ENCODE measurements at regions not wholly inside any gene's neighbourhood (a gene's known extent, or its start where the extent isn't known, plus 50 kb on each side); places are given as distances from the start of the nearest gene placed in this dataset.
A peak's percentile ranks its signal among the peaks of the same experiment; 100 is the strongest.

DNA sequence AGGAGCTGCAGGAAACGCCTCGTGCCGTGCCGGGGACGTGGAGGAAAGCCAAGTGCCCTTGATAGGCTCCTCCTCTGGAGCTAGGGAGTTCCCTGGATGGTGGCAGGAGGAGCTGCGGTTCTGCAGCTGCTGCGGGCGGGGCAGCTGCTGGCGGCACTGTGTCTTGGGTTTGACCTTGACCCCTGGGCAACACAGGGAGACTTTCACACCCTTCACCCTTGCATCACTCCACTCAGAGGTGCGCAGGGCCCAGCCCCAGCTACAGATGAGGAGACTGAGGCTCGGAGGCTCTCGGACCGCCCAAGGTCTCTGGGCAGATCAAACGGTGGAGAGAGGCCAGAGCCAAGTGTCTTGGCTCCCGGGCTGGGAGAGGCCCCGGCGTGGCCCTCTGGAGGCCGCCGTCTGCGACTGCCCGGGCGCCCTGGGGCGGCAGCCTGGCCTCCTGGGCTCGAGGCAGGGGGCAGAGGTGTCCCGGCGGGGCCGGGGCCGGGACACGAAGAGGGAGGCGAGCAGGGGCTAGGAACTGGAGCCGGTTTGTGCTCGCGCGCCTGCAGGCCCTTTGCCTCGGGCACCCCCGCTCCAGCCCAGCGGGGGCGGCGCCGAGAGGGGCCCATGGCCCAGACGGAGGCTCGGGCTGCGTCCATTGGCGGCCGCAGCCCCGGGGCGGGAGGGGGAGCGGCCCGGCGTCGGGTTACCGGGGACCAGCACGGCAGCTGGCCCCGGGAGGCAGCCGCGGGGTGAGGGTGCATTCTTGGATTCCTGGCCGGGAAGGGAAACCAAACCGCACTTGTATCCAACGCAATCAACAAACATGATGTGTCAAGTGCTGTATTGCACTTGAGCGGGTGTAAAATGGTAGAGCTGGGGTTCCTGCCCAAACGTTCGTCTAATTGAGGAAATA is 129.6 kb upstream of the SLC1A4 start (continued):
- TF ChIP-seq, protein P1, sequence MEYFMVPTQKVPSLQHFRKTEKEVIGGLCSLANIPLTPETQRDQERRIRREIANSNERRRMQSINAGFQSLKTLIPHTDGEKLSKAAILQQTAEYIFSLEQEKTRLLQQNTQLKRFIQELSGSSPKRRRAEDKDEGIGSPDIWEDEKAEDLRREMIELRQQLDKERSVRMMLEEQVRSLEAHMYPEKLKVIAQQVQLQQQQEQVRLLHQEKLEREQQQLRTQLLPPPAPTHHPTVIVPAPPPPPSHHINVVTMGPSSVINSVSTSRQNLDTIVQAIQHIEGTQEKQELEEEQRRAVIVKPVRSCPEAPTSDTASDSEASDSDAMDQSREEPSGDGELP (IDR thresholded peaks at IDR 0.05; ENCODE audit: borderline replicate concordance, low read depth), result no peak
- no peak for TF ChIP-seq DPF2 (CRISPR knock-in tag; IDR thresholded peaks at IDR 0.05; ENCODE audit: borderline replicate concordance, low read depth)
- no peak for TF ChIP-seq ZFP37 (CRISPR knock-in tag; IDR thresholded peaks at IDR 0.05; ENCODE audit: borderline replicate concordance)
- TF ChIP-seq NR2F1 (CRISPR knock-in tag; IDR thresholded peaks at IDR 0.05), result peak; percentile 71 to 83
- no peak for TF ChIP-seq PAX8 (CRISPR knock-in tag; IDR thresholded peaks at IDR 0.05; ENCODE audit: borderline replicate concordance)
- no peak for TF ChIP-seq ZNF576 (CRISPR knock-in tag; IDR thresholded peaks at IDR 0.05)
- TF ChIP-seq ZNF713 (CRISPR knock-in tag; IDR thresholded peaks at IDR 0.05), result no peak; the same call in 1 of the 2 replicates
- no peak for TF ChIP-seq ZBTB42 (CRISPR knock-in tag; IDR thresholded peaks at IDR 0.05)
- TF ChIP-seq PHF20 (CRISPR knock-in tag; IDR thresholded peaks at IDR 0.05), result no peak
- no peak for TF ChIP-seq ZNF253 (CRISPR knock-in tag; IDR thresholded peaks at IDR 0.05; ENCODE audit: borderline replicate concordance)
- TF ChIP-seq ELF1 (CRISPR knock-in tag; IDR thresholded peaks at IDR 0.05), result no peak
- TF ChIP-seq, protein P2, sequence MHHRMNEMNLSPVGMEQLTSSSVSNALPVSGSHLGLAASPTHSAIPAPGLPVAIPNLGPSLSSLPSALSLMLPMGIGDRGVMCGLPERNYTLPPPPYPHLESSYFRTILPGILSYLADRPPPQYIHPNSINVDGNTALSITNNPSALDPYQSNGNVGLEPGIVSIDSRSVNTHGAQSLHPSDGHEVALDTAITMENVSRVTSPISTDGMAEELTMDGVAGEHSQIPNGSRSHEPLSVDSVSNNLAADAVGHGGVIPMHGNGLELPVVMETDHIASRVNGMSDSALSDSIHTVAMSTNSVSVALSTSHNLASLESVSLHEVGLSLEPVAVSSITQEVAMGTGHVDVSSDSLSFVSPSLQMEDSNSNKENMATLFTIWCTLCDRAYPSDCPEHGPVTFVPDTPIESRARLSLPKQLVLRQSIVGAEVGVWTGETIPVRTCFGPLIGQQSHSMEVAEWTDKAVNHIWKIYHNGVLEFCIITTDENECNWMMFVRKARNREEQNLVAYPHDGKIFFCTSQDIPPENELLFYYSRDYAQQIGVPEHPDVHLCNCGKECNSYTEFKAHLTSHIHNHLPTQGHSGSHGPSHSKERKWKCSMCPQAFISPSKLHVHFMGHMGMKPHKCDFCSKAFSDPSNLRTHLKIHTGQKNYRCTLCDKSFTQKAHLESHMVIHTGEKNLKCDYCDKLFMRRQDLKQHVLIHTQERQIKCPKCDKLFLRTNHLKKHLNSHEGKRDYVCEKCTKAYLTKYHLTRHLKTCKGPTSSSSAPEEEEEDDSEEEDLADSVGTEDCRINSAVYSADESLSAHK (CRISPR knock-in tag; IDR thresholded peaks at IDR 0.05; ENCODE audit: borderline replicate concordance), result no peak
- TF ChIP-seq NBN (conservative IDR thresholded peaks at IDR 0.05), result no peak
- no peak for TF ChIP-seq KDM5A (IDR thresholded peaks at IDR 0.05; ENCODE audit: borderline replicate concordance, low read length)
- TF ChIP-seq ZNF790 (CRISPR knock-in tag; IDR thresholded peaks at IDR 0.05; ENCODE audit: borderline replicate concordance), result no peak
- TF ChIP-seq ZNF10 (CRISPR knock-in tag; IDR thresholded peaks at IDR 0.05; ENCODE audit: borderline replicate concordance, low read depth), result no peak
- 0 out of 2 replicates have a peak, but pooled peaks have one; percentile 56 for TF ChIP-seq NRL (CRISPR knock-in tag; IDR thresholded peaks at IDR 0.05; ENCODE audit: borderline replicate concordance)
- 0 out of 2 replicates have a peak, but pooled peaks have one; percentile 5 for TF ChIP-seq STAG1 (CRISPR knock-in tag; IDR thresholded peaks at IDR 0.05)
- TF ChIP-seq SRSF4 (IDR thresholded peaks at IDR 0.05; ENCODE audit: low read depth, low read length, poor library complexity, severe bottlenecking), result no peak
- TF ChIP-seq, protein P3, sequence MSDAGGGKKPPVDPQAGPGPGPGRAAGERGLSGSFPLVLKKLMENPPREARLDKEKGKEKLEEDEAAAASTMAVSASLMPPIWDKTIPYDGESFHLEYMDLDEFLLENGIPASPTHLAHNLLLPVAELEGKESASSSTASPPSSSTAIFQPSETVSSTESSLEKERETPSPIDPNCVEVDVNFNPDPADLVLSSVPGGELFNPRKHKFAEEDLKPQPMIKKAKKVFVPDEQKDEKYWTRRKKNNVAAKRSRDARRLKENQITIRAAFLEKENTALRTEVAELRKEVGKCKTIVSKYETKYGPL (CRISPR knock-in tag; IDR thresholded peaks at IDR 0.05), result no peak
- TF ChIP-seq, protein P4, sequence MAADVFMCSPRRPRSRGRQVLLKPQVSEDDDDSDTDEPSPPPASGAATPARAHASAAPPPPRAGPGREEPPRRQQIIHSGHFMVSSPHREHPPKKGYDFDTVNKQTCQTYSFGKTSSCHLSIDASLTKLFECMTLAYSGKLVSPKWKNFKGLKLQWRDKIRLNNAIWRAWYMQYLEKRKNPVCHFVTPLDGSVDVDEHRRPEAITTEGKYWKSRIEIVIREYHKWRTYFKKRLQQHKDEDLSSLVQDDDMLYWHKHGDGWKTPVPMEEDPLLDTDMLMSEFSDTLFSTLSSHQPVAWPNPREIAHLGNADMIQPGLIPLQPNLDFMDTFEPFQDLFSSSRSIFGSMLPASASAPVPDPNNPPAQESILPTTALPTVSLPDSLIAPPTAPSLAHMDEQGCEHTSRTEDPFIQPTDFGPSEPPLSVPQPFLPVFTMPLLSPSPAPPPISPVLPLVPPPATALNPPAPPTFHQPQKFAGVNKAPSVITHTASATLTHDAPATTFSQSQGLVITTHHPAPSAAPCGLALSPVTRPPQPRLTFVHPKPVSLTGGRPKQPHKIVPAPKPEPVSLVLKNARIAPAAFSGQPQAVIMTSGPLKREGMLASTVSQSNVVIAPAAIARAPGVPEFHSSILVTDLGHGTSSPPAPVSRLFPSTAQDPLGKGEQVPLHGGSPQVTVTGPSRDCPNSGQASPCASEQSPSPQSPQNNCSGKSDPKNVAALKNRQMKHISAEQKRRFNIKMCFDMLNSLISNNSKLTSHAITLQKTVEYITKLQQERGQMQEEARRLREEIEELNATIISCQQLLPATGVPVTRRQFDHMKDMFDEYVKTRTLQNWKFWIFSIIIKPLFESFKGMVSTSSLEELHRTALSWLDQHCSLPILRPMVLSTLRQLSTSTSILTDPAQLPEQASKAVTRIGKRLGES (CRISPR knock-in tag; IDR thresholded peaks at IDR 0.05; ENCODE audit: borderline replicate concordance), result no peak
- TF ChIP-seq PITX1 (CRISPR knock-in tag; IDR thresholded peaks at IDR 0.05), result no peak

Measured in HepG2 (cell line).